CD1c-positive myeloid dendritic cell (primary cell): ENCODE measurements at regions not wholly inside any gene's neighbourhood (a gene's known extent, or its start where the extent isn't known, plus 50 kb on each side); places are given as distances from the start of the nearest gene placed in this dataset.

ENCODE experiments used
- DNase-seq: peaks from one replicate; pipeline ENCODE4 v3.0.0-alpha.2; 2016; ENCODE audit errors: extremely low spot score

- DNase-seq, result no peak
Measured at GRCh38 chr3:69535613-69536012, 149.7 kb upstream of the FRMD4B start.

GRCh38 chr3:69532547-69533224 is 146.8 kb upstream of the FRMD4B start:
- no peak for DNase-seq

GRCh38 chr3:69531576-69532546 is 146.0 kb upstream of the FRMD4B start:
- no peak for DNase-seq

GRCh38 chr3:69530554-69530953 is 144.7 kb upstream of the FRMD4B start:
- no peak for DNase-seq

- DNase-seq, result no peak
Measured at GRCh38 chr3:69527498-69527897, 141.6 kb upstream of the FRMD4B start.

GRCh38 chr3:69524816-69525215 is 138.9 kb upstream of the FRMD4B start:
- peak; percentile 43 for DNase-seq

- no peak for DNase-seq
Measured at GRCh38 chr3:69521286-69521685, 135.4 kb upstream of the FRMD4B start.

GRCh38 chr3:69511361-69511760 is 125.5 kb upstream of the FRMD4B start:
- no peak for DNase-seq

- no peak for DNase-seq
Measured at GRCh38 chr3:69510481-69511030, 124.7 kb upstream of the FRMD4B start.

GRCh38 chr3:69509288-69509687 is 123.4 kb upstream of the FRMD4B start:
- DNase-seq, result no peak

- DNase-seq, result no peak
Measured at GRCh38 chr3:69505770-69506407, 120.0 kb upstream of the FRMD4B start.

GRCh38 chr3:69504232-69504631 is 118.3 kb upstream of the FRMD4B start:
- no peak for DNase-seq

- peak; percentile 94 for DNase-seq
Measured at GRCh38 chr3:69500604-69501003, 114.7 kb upstream of the FRMD4B start.

- DNase-seq, result peak; percentile 26
Measured at GRCh38 chr3:69499899-69500421, 114.1 kb upstream of the FRMD4B start.

- no peak for DNase-seq
Measured at GRCh38 chr3:69499422-69499821, 113.5 kb upstream of the FRMD4B start.

GRCh38 chr3:69496856-69497255 is 111.0 kb upstream of the FRMD4B start:
- DNase-seq, result peak; percentile 12

- no peak for DNase-seq
Measured at GRCh38 chr3:69494185-69494584, 108.3 kb upstream of the FRMD4B start.

- DNase-seq, result no peak
Measured at GRCh38 chr3:69493157-69493556, 107.3 kb upstream of the FRMD4B start.

GRCh38 chr3:69491975-69492374 is 106.1 kb upstream of the FRMD4B start:
- DNase-seq, result no peak

- DNase-seq, result no peak
Measured at GRCh38 chr3:69490971-69491370, 105.1 kb upstream of the FRMD4B start.

GRCh38 chr3:69490235-69490634 is 104.3 kb upstream of the FRMD4B start:
- peak; percentile 49 for DNase-seq

- no peak for DNase-seq
Measured at GRCh38 chr3:69488026-69488425, 102.1 kb upstream of the FRMD4B start.
